MM.1S (cell line): ENCODE measurements at regions not wholly inside any gene's neighbourhood (a gene's known extent, or its start where the extent isn't known, plus 50 kb on each side); places are given as distances from the start of the nearest gene placed in this dataset.

Experiments
- DNase-seq: peaks from one replicate; pipeline ENCODE4 v3.0.0-alpha.2; 2015
- H2AFZ ChIP-seq: fragments of 300-600 bp; sonication (generic); 2 replicates; pipeline ENCODE4 v1.6.0; 2016; ENCODE audit warnings: antibody characterized with exemption, low read length
- H3F3A ChIP-seq: fragments of 300-600 bp; sonication (generic); 2 replicates; pipeline ENCODE4 v1.6.1; 2016; ENCODE audit warnings: mild to moderate bottlenecking, antibody characterized with exemption, low read length, moderate library complexity, mixed read lengths; ENCODE audit not compliant: insufficient read depth
- H3K27ac ChIP-seq: fragments of 300-600 bp; sonication (generic); 2 replicates; pipeline ENCODE4 v1.5.1; 2016; ENCODE audit warnings: mild to moderate bottlenecking, low read length
- H3K27me3 ChIP-seq: fragments of 300-600 bp; sonication (generic); replicated peaks from 2 replicates; pipeline ENCODE4 v1.6.0; 2016; ENCODE audit warnings: low read length; ENCODE audit not compliant: insufficient read depth
- H3K36me3 ChIP-seq: fragments of 300-600 bp; sonication (generic); replicated peaks from 2 replicates; pipeline ENCODE4 v1.6.1; 2016; ENCODE audit warnings: mild to moderate bottlenecking, low read length, mixed read lengths; ENCODE audit not compliant: insufficient read depth
- H3K4me1 ChIP-seq: fragments of 300-600 bp; sonication (generic); 2 replicates; pipeline ENCODE4 v1.6.1; 2016; ENCODE audit warnings: low read length, mixed read lengths
- H3K4me2 ChIP-seq: fragments of 300-600 bp; sonication (generic); 2 replicates; pipeline ENCODE4 v1.6.0; 2016; ENCODE audit warnings: low read depth, low read length
- H3K4me3 ChIP-seq: fragments of 300-600 bp; sonication (generic); 2 replicates; pipeline ENCODE4 v1.5.1; 2016; ENCODE audit warnings: low read length, mixed read lengths
- H3K79me2 ChIP-seq: fragments of 300-600 bp; sonication (generic); 2 replicates; pipeline ENCODE4 v1.6.1; 2016; ENCODE audit warnings: mixed run types, low read length, mixed read lengths
- H3K9ac ChIP-seq: fragments of 300-600 bp; sonication (generic); 2 replicates; pipeline ENCODE4 v1.6.1; 2016; ENCODE audit warnings: low read length, mixed read lengths
- H3K9me2 ChIP-seq: fragments of 300-600 bp; sonication (generic); replicated peaks from 2 replicates; pipeline ENCODE4 v1.6.1; 2016; ENCODE audit warnings: mild to moderate bottlenecking, low read length, mixed read lengths; ENCODE audit not compliant: insufficient read depth
- H3K9me3 ChIP-seq: fragments of 300-600 bp; sonication (generic); replicated peaks from 2 replicates; pipeline ENCODE4 v1.6.1; 2016; ENCODE audit warnings: mild to moderate bottlenecking, low read length, mixed read lengths; ENCODE audit not compliant: insufficient read depth
- H4K20me1 ChIP-seq: fragments of 300-600 bp; sonication (generic); 2 replicates; pipeline ENCODE4 v1.6.1; 2016; ENCODE audit warnings: mild to moderate bottlenecking, low read length, moderate library complexity, mixed read lengths; ENCODE audit not compliant: insufficient read depth
- CTCF ChIP-seq: fragments of 300-600 bp; sonication (generic); IDR thresholded peaks from 2 replicates; pipeline ENCODE4 v1.5.1; 2016; ENCODE audit warnings: antibody characterized with exemption, low read length, mixed read lengths
- EZH2 ChIP-seq: fragments of 300-600 bp; sonication (generic); optimal IDR thresholded peaks from 2 replicates; pipeline ENCODE3; 2017; ENCODE audit warnings: low read depth, mild to moderate bottlenecking, antibody characterized with exemption, low read length, mixed read lengths
- EZH2phosphoT487 ChIP-seq: fragments of 300-600 bp; sonication (generic); IDR thresholded peaks from 2 replicates; pipeline ENCODE4 v1.6.1; 2018; ENCODE audit warnings: antibody characterized with exemption, low read length

GRCh38 chr11:116488836-116489389 lies 283.9 kb downstream of the BUD13 start:
- Histone ChIP-seq H2AFZ (no peak overlapping the region), H3K9ac (no peak overlapping the region), H3K27ac (no peak overlapping the region), H3K79me2 (no peaks in the 10 kb centered on the region), H3K27me3 (no peaks in the 10 kb centered on the region), H3K4me3 (no peak overlapping the region), H3K9me3 (no peaks in the 10 kb centered on the region), H3K9me2 (no peaks in the 10 kb centered on the region), H4K20me1 (no peaks in the 10 kb centered on the region), H3F3A (no peaks in the 10 kb centered on the region), H3K4me1 (no peaks in the 10 kb centered on the region), H3K4me2 (no peak overlapping the region), H3K36me3 (no peaks in the 10 kb centered on the region)
- TF ChIP-seq EZH2phosphoT487 (no peak), EZH2 (no peak), CTCF (no peak)
- DNase-seq, result no peak

- Histone ChIP-seq H3K9me2 (no peaks in the 10 kb centered on the region), H3K27ac (no peak overlapping the region), H2AFZ (no peak overlapping the region), H3K79me2 (no peaks in the 10 kb centered on the region), H3K4me3 (no peak overlapping the region), H3K27me3 (no peaks in the 10 kb centered on the region), H3K36me3 (no peaks in the 10 kb centered on the region), H3K4me2 (no peak overlapping the region), H3F3A (no peaks in the 10 kb centered on the region), H3K9me3 (no peaks in the 10 kb centered on the region), H4K20me1 (no peaks in the 10 kb centered on the region), H3K4me1 (no peaks in the 10 kb centered on the region), H3K9ac (no peak overlapping the region)
- TF ChIP-seq CTCF (no peak), EZH2phosphoT487 (no peak), EZH2 (no peak)
- DNase-seq, result no peak
These were observed 287.4 kb downstream of the BUD13 start for GRCh38 chr11:116485425-116485824.

- Histone ChIP-seq H3K9ac (no peak overlapping the region), H3K9me2 (no peaks in the 10 kb centered on the region), H3F3A (no peaks in the 10 kb centered on the region), H3K4me2 (no peak overlapping the region), H3K36me3 (no peaks in the 10 kb centered on the region), H3K27me3 (no peaks in the 10 kb centered on the region), H3K4me1 (no peaks in the 10 kb centered on the region), H2AFZ (no peak overlapping the region), H3K4me3 (no peak overlapping the region), H3K9me3 (no peaks in the 10 kb centered on the region), H4K20me1 (no peaks in the 10 kb centered on the region), H3K79me2 (no peaks in the 10 kb centered on the region), H3K27ac (no peak overlapping the region)
- DNase-seq, result no peak
- TF ChIP-seq EZH2phosphoT487 (no peak), CTCF (no peak), EZH2 (no peak)
These were observed 290.1 kb downstream of the BUD13 start for GRCh38 chr11:116482716-116483115.
